Tibial nerve (tissue), 3 donors: ENCODE measurements at regions not wholly inside any gene's neighbourhood (a gene's known extent, or its start where the extent isn't known, plus 50 kb on each side); places are given as distances from the start of the nearest gene placed in this dataset.

ENCODE experiments used
- CTCF ChIP-seq, 5 experiments: fragments of 200-600 bp in 3 of 5; fragments of 450-650 bp in 2 of 5; sonication (generic) in 3 of 5; IDR thresholded peaks; one replicate each; pipeline ENCODE4 v1.5.1; 2016 to 2019; ENCODE audit warnings: antibody characterized with exemption in 5 of 5, mild to moderate bottlenecking in 3 of 5, moderate library complexity in 2 of 5
- POLR2A ChIP-seq, 2 donors: fragments of 450-650 bp; IDR thresholded peaks; one replicate each; pipeline ENCODE4 v1.6.1; 2017; ENCODE audit warnings: antibody characterized with exemption in 2 of 2, mild to moderate bottlenecking in 2 of 2, moderate library complexity in 2 of 2

GRCh38 chr4:113823291-113823659, 61.7 kb upstream of the CAMK2D start:
- no peak for TF ChIP-seq CTCF (IDR thresholded peaks at IDR 0.05)
- no peak for TF ChIP-seq POLR2A (IDR thresholded peaks at IDR 0.05)
